NCI-H1092 treated with DMSO at 0.1 percent for 48 hours (cell line): ENCODE measurements at regions not wholly inside any gene's neighbourhood (a gene's known extent, or its start where the extent isn't known, plus 50 kb on each side); places are given as distances from the start of the nearest gene placed in this dataset.

Experiments used
- DNase-seq: peaks from one replicate; lab custom pipeline; 2025; lab: John Stamatoyannopoulos, UW

GRCh38 chr2:479490-480176 is 191.7 kb upstream of the ALKAL2 start:
- DNase-seq = no peak

- DNase-seq = no peak
Measured at GRCh38 chr2:479031-479430, 191.1 kb upstream of the ALKAL2 start.

- no peak for DNase-seq
Measured at GRCh38 chr2:471560-471959, 183.7 kb upstream of the ALKAL2 start.

- DNase-seq = no peak
Measured at GRCh38 chr2:469514-469913, 181.6 kb upstream of the ALKAL2 start.

GRCh38 chr2:468648-469336 is 180.9 kb upstream of the ALKAL2 start:
- no peak for DNase-seq

- no peak for DNase-seq
Measured at GRCh38 chr2:467892-468647, 180.2 kb upstream of the ALKAL2 start.

GRCh38 chr2:467543-467891 is 179.6 kb upstream of the ALKAL2 start:
- no peak for DNase-seq

- no peak for DNase-seq
Measured at GRCh38 chr2:467101-467500, 179.2 kb upstream of the ALKAL2 start.

GRCh38 chr2:464562-465309 is 176.8 kb upstream of the ALKAL2 start:
- no peak for DNase-seq

GRCh38 chr2:460861-461260 is 173.0 kb upstream of the ALKAL2 start:
- DNase-seq = no peak

GRCh38 chr2:459931-460330 is 172.0 kb upstream of the ALKAL2 start:
- DNase-seq = no peak

- no peak for DNase-seq
Measured at GRCh38 chr2:458425-458815, 170.5 kb upstream of the ALKAL2 start.

- DNase-seq = no peak
Measured at GRCh38 chr2:457792-458424, 170.0 kb upstream of the ALKAL2 start.

- DNase-seq = no peak
Measured at GRCh38 chr2:457262-457661, 169.4 kb upstream of the ALKAL2 start.

- no peak for DNase-seq
Measured at GRCh38 chr2:455913-456312, 168.0 kb upstream of the ALKAL2 start.

GRCh38 chr2:455015-455705 is 167.3 kb upstream of the ALKAL2 start:
- no peak for DNase-seq

GRCh38 chr2:453132-453531 is 165.2 kb upstream of the ALKAL2 start:
- no peak for DNase-seq

- DNase-seq = no peak
Measured at GRCh38 chr2:451495-451894, 163.6 kb upstream of the ALKAL2 start.

GRCh38 chr2:449246-450067 is 161.6 kb upstream of the ALKAL2 start:
- DNase-seq = peak; percentile 23

- no peak for DNase-seq
Measured at GRCh38 chr2:447902-448665, 160.2 kb upstream of the ALKAL2 start.
